ENCODE measurements at regions not wholly inside any gene's neighbourhood (a gene's known extent, or its start where the extent isn't known, plus 50 kb on each side); places are given as distances from the start of the nearest gene placed in this dataset.
"Not testable (repeated sequence)": the region's sequence is repeated elsewhere in the genome, so short reads cannot be mapped to it uniquely, and the experiment has no call there.

- DNase-seq, result no peak
These were observed 804.3 kb downstream of the KCNJ3 start for GRCh38 chr2:155502766-155503165.

- no peak for DNase-seq
These were observed 799.6 kb downstream of the KCNJ3 start for GRCh38 chr2:155498106-155498505.

DNA sequence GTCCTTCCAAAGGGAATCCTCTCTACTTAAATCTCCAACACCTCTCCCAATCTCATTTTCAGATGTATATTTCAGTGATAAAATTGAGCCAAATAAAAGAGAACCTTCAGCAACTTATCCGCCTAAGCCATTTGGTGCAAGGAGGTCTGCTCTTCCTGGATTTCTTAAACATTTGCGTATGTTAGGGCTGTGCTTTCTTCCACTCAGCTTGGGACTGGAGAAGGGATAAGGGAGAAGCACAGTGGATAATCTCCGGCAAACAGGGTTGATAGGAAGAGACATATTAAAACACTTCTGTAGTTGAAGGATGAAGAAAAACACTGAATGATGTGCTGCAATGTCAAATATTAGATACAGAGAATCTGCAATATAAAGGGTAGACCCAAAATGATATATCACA, 796.2 kb downstream of the KCNJ3 start:
- no peak for DNase-seq

GRCh38 chr2:155485141-155485842, 786.8 kb downstream of the KCNJ3 start:
- DNase-seq, result no peak

DNA sequence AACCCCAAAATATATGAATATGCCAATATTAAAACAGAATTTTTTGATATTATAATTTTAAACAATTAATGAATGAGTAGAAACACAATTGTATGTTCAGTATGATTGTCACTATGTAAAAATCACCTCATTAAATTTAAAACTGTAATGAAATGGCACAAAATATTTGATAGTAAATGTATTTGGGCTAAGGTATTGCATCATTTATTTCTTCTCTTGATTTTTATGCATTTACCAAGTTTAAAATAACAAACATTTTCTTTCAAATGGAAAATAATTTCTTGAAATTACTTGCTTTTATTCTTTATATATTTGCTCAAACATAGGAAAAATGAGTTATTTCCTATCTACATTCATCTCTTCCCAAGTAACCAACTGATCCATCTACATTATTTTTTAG, 782.6 kb downstream of the KCNJ3 start:
- no peak for DNase-seq

GRCh38 chr2:155472018-155472417, 773.5 kb downstream of the KCNJ3 start:
- not testable (repeated sequence) for DNase-seq

DNA sequence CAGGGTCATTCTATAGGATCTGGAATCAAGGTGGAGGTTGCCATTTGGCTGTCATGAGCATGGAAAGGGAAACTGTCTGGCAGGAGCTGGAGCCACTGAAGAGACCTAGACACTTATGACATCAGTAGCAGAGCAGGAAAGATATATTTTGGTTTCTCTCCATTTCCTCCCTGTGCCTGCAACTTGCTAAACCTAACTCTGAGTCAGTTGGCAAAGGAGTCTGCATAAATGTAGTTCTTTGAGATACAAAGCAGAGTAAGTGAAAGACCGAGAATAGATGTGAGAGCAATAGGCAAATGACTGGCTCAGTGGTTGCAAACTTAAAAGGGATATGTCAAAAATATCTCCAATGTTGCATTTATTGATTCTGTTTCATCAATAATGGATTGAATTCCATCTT, 757.7 kb downstream of the KCNJ3 start:
- DNase-seq, result no peak

DNA sequence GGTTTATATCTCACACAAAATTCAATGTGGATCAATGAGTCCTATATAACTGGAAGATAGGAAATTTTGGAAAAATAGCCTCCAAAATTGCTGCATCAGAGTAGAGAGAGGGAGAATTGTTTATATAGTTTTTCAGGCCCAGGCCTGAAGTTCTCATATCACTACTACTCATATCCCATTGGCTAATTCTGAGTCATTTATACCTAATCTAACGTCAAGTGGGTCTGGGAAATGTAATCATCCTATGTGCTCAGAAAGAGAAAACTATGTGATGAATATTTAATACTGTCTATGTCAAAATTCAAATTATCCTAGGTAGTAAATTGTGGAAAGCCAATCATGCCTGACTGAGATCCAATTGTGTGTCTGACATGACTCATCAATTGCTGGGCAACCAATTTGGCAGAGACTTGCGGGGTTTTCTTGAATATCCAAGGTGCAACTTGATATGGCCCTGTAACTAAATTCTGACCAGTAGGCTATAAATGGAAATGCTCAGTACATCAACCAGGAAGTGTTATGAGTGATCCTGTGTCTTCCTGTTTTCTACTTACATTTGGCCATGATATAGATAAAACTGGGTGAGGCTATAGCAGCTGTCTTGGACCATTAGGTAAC, 744.4 kb downstream of the KCNJ3 start:
- DNase-seq, result no peak

- DNase-seq, result no peak
These were observed 743.6 kb downstream of the KCNJ3 start for GRCh38 chr2:155442088-155442487.

- no peak for DNase-seq
These were observed 732.6 kb downstream of the KCNJ3 start for GRCh38 chr2:155431004-155431507.

DNA sequence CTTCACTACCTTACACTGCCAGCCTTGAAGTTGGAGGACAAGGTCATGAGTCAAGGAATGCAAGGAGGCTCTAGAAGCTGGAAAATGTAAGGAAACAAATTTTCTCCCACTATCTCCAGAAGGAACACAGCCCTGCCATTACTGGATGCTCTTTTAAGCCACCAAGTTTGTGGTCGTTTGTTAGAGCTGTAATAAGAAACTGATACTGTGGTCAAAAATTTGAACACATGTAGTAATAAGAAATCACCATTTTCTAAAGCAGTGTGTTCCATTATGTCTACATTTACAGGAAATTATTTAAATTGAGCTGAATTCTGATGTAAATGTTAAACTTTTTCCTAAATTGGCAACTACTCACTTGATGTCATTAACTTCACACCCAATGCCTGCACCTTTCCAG, 729.0 kb downstream of the KCNJ3 start:
- DNase-seq, result no peak

DNA sequence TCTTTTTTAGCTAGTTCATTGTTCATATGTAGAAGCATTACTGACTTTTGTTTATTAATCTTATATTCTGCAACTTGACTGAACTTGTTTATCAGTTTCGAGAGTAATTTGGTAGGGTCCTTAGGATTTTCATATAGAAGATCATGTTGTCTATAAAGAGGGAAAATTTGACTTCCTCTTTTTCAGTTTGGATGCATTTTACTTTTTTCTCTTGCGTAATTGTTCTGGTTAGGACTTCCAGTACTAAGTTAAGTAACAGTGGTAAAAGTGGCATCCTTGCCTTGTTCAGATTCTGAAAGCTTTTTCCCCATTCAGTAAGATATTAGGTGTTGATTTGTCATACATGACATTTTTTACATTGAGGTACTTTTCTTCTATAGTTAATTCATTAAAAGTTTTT, 726.0 kb downstream of the KCNJ3 start:
- no peak for DNase-seq

- no peak for DNase-seq
These were observed 720.3 kb downstream of the KCNJ3 start for GRCh38 chr2:155418753-155419152.

DNA sequence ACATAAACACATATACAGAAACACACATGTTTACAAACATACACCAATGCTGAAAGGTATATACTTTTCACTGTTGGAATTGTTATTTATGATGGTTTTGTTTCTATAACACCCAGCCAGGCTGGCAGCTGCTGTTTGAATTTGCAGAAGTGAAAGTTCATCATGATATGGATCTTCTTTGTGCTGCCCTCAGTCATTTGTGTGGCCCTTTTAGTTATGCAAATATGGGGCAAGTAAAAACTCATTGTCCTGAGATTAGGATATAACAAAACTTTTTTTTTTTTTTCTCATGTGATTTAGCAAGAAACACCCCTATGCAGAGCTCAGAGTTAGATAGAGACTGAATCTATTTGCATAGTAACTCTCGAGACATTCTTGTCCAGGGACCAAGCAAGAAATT, 714.1 kb downstream of the KCNJ3 start:
- no peak for DNase-seq

DNA sequence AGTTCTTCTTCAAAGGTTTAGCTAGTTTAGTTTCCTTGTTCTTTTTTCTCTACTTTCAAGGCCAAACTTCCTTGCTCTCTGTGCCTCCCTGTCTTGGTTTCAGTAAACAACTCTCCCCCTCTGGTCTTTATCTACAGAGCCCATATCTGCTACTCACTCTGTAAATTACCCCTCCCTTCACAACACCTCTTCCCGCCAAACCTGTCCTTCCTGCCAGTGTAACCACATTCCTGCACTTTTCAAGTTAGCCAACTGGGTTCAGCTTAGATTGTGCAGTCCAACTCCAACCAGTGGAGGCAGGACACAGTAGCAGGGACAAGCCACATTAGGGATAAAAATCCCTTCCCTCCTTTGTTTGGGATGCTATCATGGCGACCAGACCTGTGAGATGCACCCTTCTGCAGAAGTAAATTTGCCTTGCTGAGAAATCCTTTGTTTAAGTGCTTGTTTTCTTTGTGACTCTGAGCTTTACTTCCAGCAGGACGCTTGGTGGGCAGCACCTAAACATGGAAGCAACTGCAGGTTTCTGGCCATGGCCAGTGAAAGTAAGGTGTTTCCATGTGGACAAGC, 706.0 kb downstream of the KCNJ3 start:
- DNase-seq, result no peak

- no peak for DNase-seq
These were observed 694.9 kb downstream of the KCNJ3 start for GRCh38 chr2:155393406-155393805.

DNA sequence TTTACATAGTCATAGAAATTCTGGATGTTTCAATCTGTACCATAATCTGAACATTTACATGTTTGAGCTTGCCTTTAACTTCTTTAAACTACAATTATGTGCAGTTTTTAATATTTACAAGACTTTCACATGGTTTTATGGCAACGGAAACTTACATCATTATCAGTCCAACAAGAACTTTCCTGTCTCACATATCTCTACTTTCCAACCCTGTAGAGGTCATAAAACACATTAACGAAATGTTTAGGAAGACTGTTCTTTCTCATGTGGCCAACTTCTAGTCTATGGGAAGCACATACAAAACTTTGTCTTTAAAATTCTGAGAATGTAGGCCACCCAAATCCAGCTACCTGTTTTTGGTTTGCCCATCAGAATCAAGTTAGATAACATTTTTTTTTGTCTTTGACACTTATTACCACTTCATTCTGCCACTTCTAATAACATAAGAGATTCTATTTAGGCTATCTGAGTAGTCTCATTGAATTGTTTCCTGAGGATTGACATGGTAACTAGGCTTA, 693.2 kb downstream of the KCNJ3 start:
- no peak for DNase-seq

GRCh38 chr2:155389224-155389623, 690.7 kb downstream of the KCNJ3 start:
- no peak for DNase-seq

DNA sequence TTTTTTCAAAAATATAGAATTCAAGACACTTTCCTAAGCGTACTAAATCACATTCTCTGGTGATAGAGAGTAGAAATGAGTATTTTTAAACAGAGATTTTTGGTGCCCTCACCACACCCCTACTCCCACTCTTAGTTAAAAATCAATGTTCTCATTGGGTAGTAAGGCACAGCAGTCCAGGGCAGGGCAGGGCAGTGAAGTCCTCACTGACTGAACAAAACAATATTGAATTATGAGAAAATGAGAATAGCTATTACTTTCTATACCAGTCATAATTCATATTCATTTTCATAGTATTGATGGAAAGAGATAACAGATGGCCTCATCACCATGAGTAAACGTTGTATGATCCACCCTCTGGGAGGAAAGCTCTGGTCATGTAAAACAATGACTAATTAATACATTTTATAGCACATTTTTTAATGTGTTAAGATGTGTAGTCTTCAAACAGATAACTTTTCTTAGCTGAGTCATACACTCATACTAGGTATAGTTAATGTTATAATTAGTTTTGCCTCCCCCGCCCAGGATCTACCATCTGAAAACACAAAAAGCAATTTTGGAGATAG, 686.1 kb downstream of the KCNJ3 start:
- DNase-seq, result no peak

DNA sequence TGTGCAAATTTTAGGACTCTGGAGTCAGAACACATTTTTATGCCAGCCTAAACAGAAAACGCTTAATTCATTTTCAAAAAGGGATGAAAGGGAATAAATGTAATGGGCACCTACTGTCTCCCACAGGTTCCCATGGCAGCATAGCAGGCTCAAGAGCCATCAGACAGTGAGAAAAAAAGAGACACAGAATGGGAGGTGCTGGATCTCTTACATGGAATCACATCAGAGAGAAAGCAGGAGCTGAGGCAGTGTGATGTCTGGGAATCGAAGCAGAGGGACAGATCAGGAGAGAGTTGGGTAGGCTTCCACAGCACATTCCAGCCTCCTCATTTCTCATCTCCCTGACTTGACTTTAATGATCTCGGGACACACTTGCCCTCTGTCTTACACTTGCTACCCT, 684.3 kb downstream of the KCNJ3 start:
- DNase-seq, result no peak

- no peak for DNase-seq
These were observed 682.9 kb downstream of the KCNJ3 start for GRCh38 chr2:155381436-155381835.

GRCh38 chr2:155379494-155379893, 681.0 kb downstream of the KCNJ3 start:
- no peak for DNase-seq

DNA sequence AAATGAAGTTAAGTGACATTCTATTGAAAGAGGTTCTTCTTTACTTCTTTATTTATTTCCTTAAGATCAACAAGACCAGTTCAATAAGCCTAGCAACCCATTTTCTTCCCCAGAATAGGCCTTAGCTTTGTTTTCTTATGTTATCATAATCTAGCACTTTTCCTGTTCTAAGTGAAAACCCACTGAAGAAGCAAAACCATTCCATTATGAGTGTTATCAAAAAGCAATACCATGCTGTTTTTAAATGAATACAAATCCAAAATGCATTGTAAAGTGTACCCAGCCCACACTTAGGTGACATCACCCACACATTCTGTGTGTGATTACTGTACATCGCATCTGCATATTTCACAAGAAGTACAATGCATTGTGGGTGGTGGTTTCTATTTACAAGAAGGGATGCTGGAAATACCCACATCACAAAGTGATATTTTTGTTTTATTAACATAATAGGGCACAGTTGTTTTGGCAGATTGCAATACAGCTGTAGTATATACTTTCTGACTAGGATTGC, 679.5 kb downstream of the KCNJ3 start:
- DNase-seq, result no peak

DNA sequence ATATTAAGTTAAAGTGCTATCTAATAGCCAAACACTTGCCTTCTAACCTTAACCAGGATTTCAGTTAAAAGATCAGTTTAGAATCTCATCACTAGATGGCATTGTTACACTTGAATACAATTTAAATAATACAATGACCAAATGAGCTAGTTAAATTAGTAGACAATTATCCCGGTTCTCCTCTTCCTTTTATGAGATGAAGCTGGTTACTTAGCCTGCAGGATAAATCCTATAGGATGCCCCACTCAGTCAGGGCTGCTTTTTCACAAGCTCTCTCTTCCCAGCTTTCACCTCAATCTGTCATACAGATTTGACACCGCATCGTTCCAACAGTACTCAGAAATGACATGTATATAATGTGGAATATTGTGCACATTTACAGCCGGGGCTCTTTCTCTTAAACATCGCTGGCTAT, 678.8 kb downstream of the KCNJ3 start:
- no peak for DNase-seq

Data from NCI-H1092 (cell line).